ENCODE measurements at regions not wholly inside any gene's neighbourhood (a gene's known extent, or its start where the extent isn't known, plus 50 kb on each side); places are given as distances from the start of the nearest gene placed in this dataset.
"Not testable (repeated sequence)": the region's sequence is repeated elsewhere in the genome, so short reads cannot be mapped to it uniquely, and the experiment has no call there.

- H3K9ac ChIP-seq (ENCODE audit: low read length): no peak overlapping the region
These were observed 401.5 kb upstream of the ADGRB3 start for GRCh38 chr6:68233623-68234022.

DNA sequence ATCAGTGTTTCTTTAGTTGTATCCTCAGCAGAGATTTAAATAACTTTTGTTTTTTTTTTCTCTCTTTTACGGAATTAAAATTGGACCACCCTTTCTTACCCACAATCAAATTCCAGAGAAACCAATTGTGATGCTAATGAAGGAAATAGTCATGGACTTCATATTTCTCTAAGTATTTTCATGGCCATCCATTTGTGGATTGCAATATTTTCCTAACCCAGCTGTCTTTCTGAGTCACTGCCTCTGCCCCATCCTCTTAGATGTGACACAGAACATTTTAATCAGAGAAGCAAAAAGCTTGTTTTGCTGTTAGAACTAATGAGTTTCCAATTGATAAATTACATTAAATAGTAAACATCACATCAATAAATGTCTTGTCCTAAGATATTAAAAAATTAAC is 405.5 kb upstream of the ADGRB3 start:
- Histone ChIP-seq H3K4me3 (ENCODE audit: low read length) (no peak overlapping the region), H3K9ac (ENCODE audit: low read length) (no peak overlapping the region), H3K36me3 (ENCODE audit: control insufficient read depth, low read depth, low read length) (no peaks in the 10 kb centered on the region), H3K27ac (ENCODE audit: low read length) (no peak overlapping the region), H3K9me3 (ENCODE audit: control insufficient read depth, low read depth, low read length) (no peaks in the 10 kb centered on the region), H3K27me3 (ENCODE audit: control insufficient read depth, insufficient read depth, low read length) (no peaks in the 10 kb centered on the region), H3K4me1 (ENCODE audit: control insufficient read depth, low read depth, low read length) (peaks cover 13% of the 10 kb centered on the region)

More at GRCh38 chr6:68233623-68234022, 401.5 kb upstream of the ADGRB3 start:
- Histone ChIP-seq H3K27ac (ENCODE audit: low read length) (no peak overlapping the region), H3K27me3 (ENCODE audit: control insufficient read depth, insufficient read depth, low read length) (no peaks in the 10 kb centered on the region), H3K4me1 (ENCODE audit: control insufficient read depth, low read depth, low read length) (no peaks in the 10 kb centered on the region), H3K4me3 (ENCODE audit: low read length) (no peak overlapping the region), H3K9me3 (ENCODE audit: control insufficient read depth, low read depth, low read length) (no peaks in the 10 kb centered on the region), H3K36me3 (ENCODE audit: control insufficient read depth, low read depth, low read length) (no peaks in the 10 kb centered on the region)

DNA sequence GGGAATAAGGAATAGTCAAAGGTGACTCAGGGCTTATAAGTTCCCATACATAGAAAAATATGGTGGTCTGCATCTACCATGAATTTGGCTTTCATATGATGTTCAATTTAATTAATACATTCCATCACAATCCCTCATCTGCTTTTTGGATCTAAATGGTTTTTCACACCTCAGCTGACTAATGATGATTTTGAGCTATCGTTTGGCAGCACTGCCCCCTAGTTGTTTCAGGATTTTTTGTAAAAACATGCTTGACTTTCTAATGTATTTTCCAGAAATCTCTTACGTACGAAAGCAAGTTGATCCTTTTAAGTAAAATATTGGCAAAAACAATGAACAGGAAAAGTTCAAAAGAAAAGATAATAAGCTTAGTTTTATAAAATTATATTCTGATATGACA is 408.6 kb upstream of the ADGRB3 start:
- no peak overlapping the region for H3K27ac ChIP-seq (ENCODE audit: low read length)

DNA sequence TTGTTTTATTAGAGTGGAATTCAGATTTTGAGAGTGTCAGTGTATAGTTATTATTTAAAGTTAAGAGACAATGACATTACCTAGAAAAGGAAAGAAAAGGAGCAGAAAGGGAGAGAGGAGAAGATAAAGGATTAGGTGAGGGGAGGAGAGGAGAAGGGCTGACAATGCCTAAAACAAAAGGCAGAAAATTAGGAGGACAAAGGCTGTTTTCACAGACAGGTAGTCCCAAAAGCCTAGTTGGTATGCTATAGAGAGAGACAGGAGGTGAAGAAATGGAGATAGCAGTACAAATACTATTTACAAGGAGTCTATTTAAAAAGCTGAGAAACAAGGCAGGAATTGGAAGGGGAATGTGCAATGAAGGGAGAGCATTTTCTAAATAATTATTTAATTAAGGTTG is 409.4 kb upstream of the ADGRB3 start:
- Histone ChIP-seq H3K36me3 (ENCODE audit: control insufficient read depth, low read depth, low read length) (no peaks in the 10 kb centered on the region), H3K27me3 (ENCODE audit: control insufficient read depth, insufficient read depth, low read length) (no peaks in the 10 kb centered on the region)

More for the DNA sequence above, 408.6 kb upstream of the ADGRB3 start:
- Histone ChIP-seq H3K9me3 (ENCODE audit: control insufficient read depth, low read depth, low read length) (no peaks in the 10 kb centered on the region), H3K27me3 (ENCODE audit: control insufficient read depth, insufficient read depth, low read length) (no peaks in the 10 kb centered on the region), H3K4me3 (ENCODE audit: low read length) (no peak overlapping the region), H3K36me3 (ENCODE audit: control insufficient read depth, low read depth, low read length) (no peaks in the 10 kb centered on the region), H3K9ac (ENCODE audit: low read length) (no peak overlapping the region), H3K4me1 (ENCODE audit: control insufficient read depth, low read depth, low read length) (peaks cover 13% of the 10 kb centered on the region)

GRCh38 chr6:68211242-68211795 is 423.8 kb upstream of the ADGRB3 start:
- no peaks in the 10 kb centered on the region for H3K36me3 ChIP-seq (ENCODE audit: control insufficient read depth, low read depth, low read length)
- H3K27me3 ChIP-seq (ENCODE audit: control insufficient read depth, insufficient read depth, low read length): no peaks in the 10 kb centered on the region
- H3K4me3 ChIP-seq (ENCODE audit: low read length): no peak overlapping the region
- H3K27ac ChIP-seq (ENCODE audit: low read length): no peak overlapping the region
- H3K9me3 ChIP-seq (ENCODE audit: control insufficient read depth, low read depth, low read length): no peaks in the 10 kb centered on the region
- H3K4me1 ChIP-seq (ENCODE audit: control insufficient read depth, low read depth, low read length): no peaks in the 10 kb centered on the region
- H3K9ac ChIP-seq (ENCODE audit: low read length): no peak overlapping the region

More for the DNA sequence above, 409.4 kb upstream of the ADGRB3 start:
- Histone ChIP-seq H3K4me1 (ENCODE audit: control insufficient read depth, low read depth, low read length) (peaks cover 13% of the 10 kb centered on the region), H3K27ac (ENCODE audit: low read length) (no peak overlapping the region), H3K4me3 (ENCODE audit: low read length) (no peak overlapping the region), H3K9me3 (ENCODE audit: control insufficient read depth, low read depth, low read length) (no peaks in the 10 kb centered on the region), H3K9ac (ENCODE audit: low read length) (no peak overlapping the region)

DNA sequence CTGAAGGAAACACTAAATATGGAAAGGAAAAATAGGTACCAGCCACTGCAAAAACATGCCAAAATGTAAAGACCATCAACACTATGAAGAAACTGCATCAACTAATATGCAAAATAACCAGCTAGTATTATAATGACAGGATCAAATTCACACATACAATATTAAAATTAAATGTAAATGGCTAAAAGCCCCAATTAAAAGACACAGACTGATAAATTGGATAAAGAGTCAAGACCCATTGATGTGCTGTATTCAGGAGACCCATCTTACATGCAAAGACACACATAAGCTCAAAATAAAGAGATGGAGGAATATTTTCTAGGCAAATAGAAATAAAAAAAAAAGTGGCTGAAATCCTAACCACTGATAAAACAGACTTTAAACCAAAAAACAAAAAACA is 427.5 kb upstream of the ADGRB3 start:
- not testable (repeated sequence) for H3K27me3 ChIP-seq (ENCODE audit: control insufficient read depth, insufficient read depth, low read length); H3K4me3 ChIP-seq (ENCODE audit: low read length); H3K9ac ChIP-seq (ENCODE audit: low read length); H3K4me1 ChIP-seq (ENCODE audit: control insufficient read depth, low read depth, low read length); H3K9me3 ChIP-seq (ENCODE audit: control insufficient read depth, low read depth, low read length); H3K36me3 ChIP-seq (ENCODE audit: control insufficient read depth, low read depth, low read length); H3K27ac ChIP-seq (ENCODE audit: low read length)

DNA sequence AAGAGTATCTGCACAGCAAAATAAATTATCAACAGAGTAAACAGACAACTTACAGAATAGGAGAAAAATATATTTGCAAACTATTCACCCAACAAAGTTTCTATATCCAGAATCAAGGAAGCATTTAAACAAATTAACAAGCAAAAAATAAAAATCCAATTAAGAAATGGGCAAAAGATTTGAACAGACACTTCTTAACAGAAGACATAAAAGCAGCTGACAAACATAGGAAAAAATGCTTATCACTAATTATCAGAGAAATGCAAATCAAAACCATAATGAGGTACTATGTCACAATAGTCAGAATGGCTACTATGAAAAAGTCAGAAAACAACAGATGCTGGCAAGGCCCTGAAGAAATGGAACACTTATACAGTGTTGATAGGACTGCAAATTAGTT is 434.2 kb upstream of the ADGRB3 start:
- H3K4me3 ChIP-seq (ENCODE audit: low read length): no peak overlapping the region
- no peak overlapping the region for H3K27ac ChIP-seq (ENCODE audit: low read length)
- H3K4me1 ChIP-seq (ENCODE audit: control insufficient read depth, low read depth, low read length): no peaks in the 10 kb centered on the region
- H3K9me3 ChIP-seq (ENCODE audit: control insufficient read depth, low read depth, low read length): peaks cover 10% of the 10 kb centered on the region
- no peak overlapping the region for H3K9ac ChIP-seq (ENCODE audit: low read length)
- no peaks in the 10 kb centered on the region for H3K27me3 ChIP-seq (ENCODE audit: control insufficient read depth, insufficient read depth, low read length)
- no peaks in the 10 kb centered on the region for H3K36me3 ChIP-seq (ENCODE audit: control insufficient read depth, low read depth, low read length)

DNA sequence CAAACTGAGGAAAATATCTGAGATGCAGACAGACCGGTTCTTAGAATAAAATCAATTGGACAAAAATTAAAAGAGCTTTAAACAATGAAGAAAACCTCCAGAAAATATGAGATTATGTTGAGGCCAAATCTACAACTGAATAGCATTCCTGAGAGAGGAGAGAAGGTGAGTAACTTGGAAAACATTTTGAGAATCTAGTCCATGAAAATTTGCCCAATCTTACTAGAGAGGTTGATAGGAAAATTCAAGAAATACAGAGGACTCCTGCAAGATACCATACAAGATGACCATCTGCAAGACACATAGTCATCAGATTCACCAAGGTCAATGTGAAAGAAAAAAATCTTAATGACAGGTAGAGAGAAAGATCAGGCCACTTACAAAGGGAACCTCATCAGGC is 437.7 kb upstream of the ADGRB3 start:
- H3K36me3 ChIP-seq (ENCODE audit: control insufficient read depth, low read depth, low read length): no peaks in the 10 kb centered on the region
- peaks cover 10% of the 10 kb centered on the region for H3K9me3 ChIP-seq (ENCODE audit: control insufficient read depth, low read depth, low read length)
- no peak overlapping the region for H3K9ac ChIP-seq (ENCODE audit: low read length)
- H3K4me1 ChIP-seq (ENCODE audit: control insufficient read depth, low read depth, low read length): no peaks in the 10 kb centered on the region
- no peak overlapping the region for H3K27ac ChIP-seq (ENCODE audit: low read length)
- no peak overlapping the region for H3K4me3 ChIP-seq (ENCODE audit: low read length)
- H3K27me3 ChIP-seq (ENCODE audit: control insufficient read depth, insufficient read depth, low read length): no peaks in the 10 kb centered on the region

DNA sequence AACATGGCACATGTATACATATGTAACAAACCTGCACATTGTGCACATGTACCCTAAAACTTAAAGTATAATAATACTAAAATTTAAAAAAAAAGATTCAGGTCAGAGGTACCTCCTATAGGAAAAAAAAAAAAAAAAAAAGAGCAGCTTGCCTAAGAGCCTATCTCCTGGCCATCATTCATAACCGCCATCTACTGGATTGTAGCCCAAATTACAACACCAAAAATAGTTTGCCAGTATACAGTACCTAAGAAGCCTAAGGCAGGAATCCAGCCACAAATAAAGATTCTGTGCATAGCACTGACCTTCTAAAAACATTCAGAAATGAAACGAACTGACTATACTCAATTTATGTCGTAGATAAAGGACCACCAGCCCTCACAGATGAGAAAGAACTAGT is 438.4 kb upstream of the ADGRB3 start:
- H3K9me3 ChIP-seq (ENCODE audit: control insufficient read depth, low read depth, low read length): peaks cover 10% of the 10 kb centered on the region
- H3K9ac ChIP-seq (ENCODE audit: low read length): no peak overlapping the region
- H3K27ac ChIP-seq (ENCODE audit: low read length): no peak overlapping the region
- H3K4me3 ChIP-seq (ENCODE audit: low read length): no peak overlapping the region
- no peaks in the 10 kb centered on the region for H3K27me3 ChIP-seq (ENCODE audit: control insufficient read depth, insufficient read depth, low read length)
- H3K4me1 ChIP-seq (ENCODE audit: control insufficient read depth, low read depth, low read length): no peaks in the 10 kb centered on the region
- no peaks in the 10 kb centered on the region for H3K36me3 ChIP-seq (ENCODE audit: control insufficient read depth, low read depth, low read length)

DNA sequence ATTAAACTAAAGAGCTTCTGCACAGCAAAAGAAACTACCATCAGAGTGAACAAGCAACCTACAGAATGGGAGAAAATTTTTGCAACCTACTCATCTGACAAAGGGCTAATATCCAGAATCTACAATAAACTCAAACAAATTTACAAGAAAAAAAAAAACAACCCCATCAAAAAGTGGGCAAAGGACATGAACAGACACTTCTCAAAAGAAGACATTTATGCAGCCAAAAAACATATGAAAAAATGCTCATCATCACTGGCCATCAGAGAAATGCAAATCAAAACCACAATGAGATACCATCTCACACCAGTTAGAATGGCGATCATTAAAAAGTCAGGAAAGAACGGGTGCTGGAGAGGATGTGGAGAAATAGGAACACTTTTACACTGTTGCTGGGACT is 439.3 kb upstream of the ADGRB3 start:
- not testable (repeated sequence) for H3K4me1 ChIP-seq (ENCODE audit: control insufficient read depth, low read depth, low read length); H3K9me3 ChIP-seq (ENCODE audit: control insufficient read depth, low read depth, low read length); H3K9ac ChIP-seq (ENCODE audit: low read length); H3K36me3 ChIP-seq (ENCODE audit: control insufficient read depth, low read depth, low read length); H3K27ac ChIP-seq (ENCODE audit: low read length); H3K27me3 ChIP-seq (ENCODE audit: control insufficient read depth, insufficient read depth, low read length); H3K4me3 ChIP-seq (ENCODE audit: low read length)

- Histone ChIP-seq H3K9ac (ENCODE audit: low read length) (no peak overlapping the region), H3K4me1 (ENCODE audit: control insufficient read depth, low read depth, low read length) (no peaks in the 10 kb centered on the region), H3K27me3 (ENCODE audit: control insufficient read depth, insufficient read depth, low read length) (no peaks in the 10 kb centered on the region)
These were observed 440.1 kb upstream of the ADGRB3 start for GRCh38 chr6:68194846-68195478.

GRCh38 chr6:68192988-68193387 is 442.1 kb upstream of the ADGRB3 start:
- H3K27ac ChIP-seq (ENCODE audit: low read length): no peak overlapping the region
- no peaks in the 10 kb centered on the region for H3K27me3 ChIP-seq (ENCODE audit: control insufficient read depth, insufficient read depth, low read length)
- H3K9me3 ChIP-seq (ENCODE audit: control insufficient read depth, low read depth, low read length): peaks cover 10% of the 10 kb centered on the region
- H3K36me3 ChIP-seq (ENCODE audit: control insufficient read depth, low read depth, low read length): no peaks in the 10 kb centered on the region
- H3K4me1 ChIP-seq (ENCODE audit: control insufficient read depth, low read depth, low read length): no peaks in the 10 kb centered on the region
- no peak overlapping the region for H3K4me3 ChIP-seq (ENCODE audit: low read length)
- H3K9ac ChIP-seq (ENCODE audit: low read length): no peak overlapping the region

More at GRCh38 chr6:68194846-68195478, 440.1 kb upstream of the ADGRB3 start:
- Histone ChIP-seq H3K27ac (ENCODE audit: low read length) (no peak overlapping the region), H3K36me3 (ENCODE audit: control insufficient read depth, low read depth, low read length) (no peaks in the 10 kb centered on the region), H3K9me3 (ENCODE audit: control insufficient read depth, low read depth, low read length) (peaks cover 10% of the 10 kb centered on the region), H3K4me3 (ENCODE audit: low read length) (no peak overlapping the region)

All from iPS-18a (cell line).